ENCODE measurements at regions not wholly inside any gene's neighbourhood (a gene's known extent, or its start where the extent isn't known, plus 50 kb on each side); places are given as distances from the start of the nearest gene placed in this dataset.

GRCh38 chr5:82938901-82939725 lies 138.1 kb downstream of the TMEM167A start:
- FAIRE-seq = no peak
- TF ChIP-seq ZBTB40 (IDR thresholded peaks at IDR 0.05) (no peak), ZBTB40 (CRISPR knock-in tag; IDR thresholded peaks at IDR 0.05) (no peak), PTRF (tag; IDR thresholded peaks at IDR 0.05) (no peak), FOXJ3 (CRISPR knock-in tag; IDR thresholded peaks at IDR 0.05) (no peak), NFXL1 (CRISPR knock-in tag; IDR thresholded peaks at IDR 0.05) (no peak)
- TF ChIP-seq, protein P1, sequence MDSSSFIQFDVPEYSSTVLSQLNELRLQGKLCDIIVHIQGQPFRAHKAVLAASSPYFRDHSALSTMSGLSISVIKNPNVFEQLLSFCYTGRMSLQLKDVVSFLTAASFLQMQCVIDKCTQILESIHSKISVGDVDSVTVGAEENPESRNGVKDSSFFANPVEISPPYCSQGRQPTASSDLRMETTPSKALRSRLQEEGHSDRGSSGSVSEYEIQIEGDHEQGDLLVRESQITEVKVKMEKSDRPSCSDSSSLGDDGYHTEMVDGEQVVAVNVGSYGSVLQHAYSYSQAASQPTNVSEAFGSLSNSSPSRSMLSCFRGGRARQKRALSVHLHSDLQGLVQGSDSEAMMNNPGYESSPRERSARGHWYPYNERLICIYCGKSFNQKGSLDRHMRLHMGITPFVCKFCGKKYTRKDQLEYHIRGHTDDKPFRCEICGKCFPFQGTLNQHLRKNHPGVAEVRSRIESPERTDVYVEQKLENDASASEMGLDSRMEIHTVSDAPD (CRISPR knock-in tag; IDR thresholded peaks at IDR 0.05) = no peak
- TF ChIP-seq, protein P2, sequence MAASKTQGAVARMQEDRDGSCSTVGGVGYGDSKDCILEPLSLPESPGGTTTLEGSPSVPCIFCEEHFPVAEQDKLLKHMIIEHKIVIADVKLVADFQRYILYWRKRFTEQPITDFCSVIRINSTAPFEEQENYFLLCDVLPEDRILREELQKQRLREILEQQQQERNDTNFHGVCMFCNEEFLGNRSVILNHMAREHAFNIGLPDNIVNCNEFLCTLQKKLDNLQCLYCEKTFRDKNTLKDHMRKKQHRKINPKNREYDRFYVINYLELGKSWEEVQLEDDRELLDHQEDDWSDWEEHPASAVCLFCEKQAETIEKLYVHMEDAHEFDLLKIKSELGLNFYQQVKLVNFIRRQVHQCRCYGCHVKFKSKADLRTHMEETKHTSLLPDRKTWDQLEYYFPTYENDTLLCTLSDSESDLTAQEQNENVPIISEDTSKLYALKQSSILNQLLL (CRISPR knock-in tag; IDR thresholded peaks at IDR 0.05; ENCODE audit: borderline replicate concordance) = no peak

More at GRCh38 chr5:82938901-82939725, 138.1 kb downstream of the TMEM167A start:
- no peak overlapping the region for H3K27ac ChIP-seq (ENCODE audit: extremely low read depth, low read depth, low read length)
- CTCF ChIA-PET (ENCODE audit: low intra/inter-chr PET ratio) = no interaction called here
- BruUV-seq (replicated peaks) = no TSS peak
- H3K79me2 ChIP-seq (ENCODE audit: control insufficient read depth, insufficient read depth, low read length) = no peaks in the 10 kb centered on the region
- in situ Hi-C loops (cut with MboI) = no loop called here
- no peak for DNase-seq (ENCODE audit: extremely low read depth in 1 of 4, low spot score in 3 of 4)
- no peaks in the 10 kb centered on the region; a peak in 1 of 5 replicates for H3K27me3 ChIP-seq (ENCODE audit: control insufficient read depth in 2 of 2, insufficient read depth in 2 of 2, low read length in 2 of 2)
- H4K20me1 ChIP-seq (replicated peaks; ENCODE audit: control insufficient read depth, insufficient read depth, low read length) = no peaks in the 10 kb centered on the region
- no peak overlapping the region for H2AFZ ChIP-seq (ENCODE audit: low read depth, low read length)
- no peaks in the 10 kb centered on the region for H3K4me1 ChIP-seq (replicated peaks in 1 of 2; ENCODE audit: control insufficient read depth in 2 of 2, insufficient read depth in 2 of 2, low read length in 2 of 2)
- POLR2A ChIA-PET = interaction anchor here (0.6 kb wide), 1 partner anchor 470 kb away, joined by 3 read pairs; no protein-coding TSS in a partner anchor
- H3K9ac ChIP-seq (ENCODE audit: insufficient read depth in 1 of 2, low read depth in 2 of 2, low read length in 2 of 2) = no peak overlapping the region
- no peak overlapping the region for H3K4me3 ChIP-seq
- intact Hi-C loops (cut with micrococcal nuclease) = no loop called here
- H3K9me3 ChIP-seq (replicated peaks; ENCODE audit: control insufficient read depth, insufficient read depth, low read depth, low read length) = no peaks in the 10 kb centered on the region
- no peak for ATAC-seq
- H3K4me2 ChIP-seq (ENCODE audit: insufficient read depth, low read length) = no peak overlapping the region
- no peaks in the 10 kb centered on the region for H3K9me1 ChIP-seq (ENCODE audit: control insufficient read depth, insufficient read depth, low read length)
- H3K36me3 ChIP-seq (ENCODE audit: control insufficient read depth, insufficient read depth, low read length) = no peaks in the 10 kb centered on the region
- WGBS (ENCODE audit: insufficient coverage, low coverage, missing lambda C conversion rate) = 0% methylated on average over 4 of the region's 4 CpGs
